AML-193 (cell line): ENCODE measurements at regions not wholly inside any gene's neighbourhood (a gene's known extent, or its start where the extent isn't known, plus 50 kb on each side); places are given as distances from the start of the nearest gene placed in this dataset.
A peak's percentile ranks its signal among the peaks of the same experiment; 100 is the strongest.
"Not testable (repeated sequence)": the region's sequence is repeated elsewhere in the genome, so short reads cannot be mapped to it uniquely, and the experiment has no call there.

Source experiments
- DNase-seq, 2 experiments: peaks; one replicate each; lab custom pipeline; 2025; lab: John Stamatoyannopoulos, UW

- no peak for DNase-seq
These were observed 272.5 kb upstream of the NCKAP5 start for GRCh38 chr2:133840761-133841160.

- no peak for DNase-seq
These were observed 273.6 kb upstream of the NCKAP5 start for GRCh38 chr2:133841900-133842299.

GRCh38 chr2:133842446-133842845, 274.2 kb upstream of the NCKAP5 start:
- no peak for DNase-seq

- DNase-seq: no peak
These were observed 274.8 kb upstream of the NCKAP5 start for GRCh38 chr2:133843091-133843490.

DNA sequence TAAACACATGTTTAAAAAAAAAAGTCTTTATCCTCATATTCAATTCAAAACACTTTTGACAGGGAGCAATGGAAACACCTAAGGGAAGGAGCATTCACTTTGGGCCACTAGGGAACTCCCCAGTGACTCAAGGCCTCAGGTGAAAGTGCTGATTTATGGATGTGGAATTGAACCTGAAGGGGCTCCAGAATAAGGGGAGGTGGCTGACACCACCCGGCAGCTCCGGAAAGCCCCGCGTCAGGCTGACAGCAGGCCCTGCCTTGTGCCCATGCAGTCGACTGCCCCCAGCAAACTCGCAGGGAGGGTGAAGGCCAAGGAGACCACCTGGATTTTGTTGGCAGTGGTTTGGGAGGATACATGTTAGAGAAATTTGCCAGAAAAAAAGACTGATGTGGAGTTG, 275.3 kb upstream of the NCKAP5 start:
- no peak for DNase-seq

DNA sequence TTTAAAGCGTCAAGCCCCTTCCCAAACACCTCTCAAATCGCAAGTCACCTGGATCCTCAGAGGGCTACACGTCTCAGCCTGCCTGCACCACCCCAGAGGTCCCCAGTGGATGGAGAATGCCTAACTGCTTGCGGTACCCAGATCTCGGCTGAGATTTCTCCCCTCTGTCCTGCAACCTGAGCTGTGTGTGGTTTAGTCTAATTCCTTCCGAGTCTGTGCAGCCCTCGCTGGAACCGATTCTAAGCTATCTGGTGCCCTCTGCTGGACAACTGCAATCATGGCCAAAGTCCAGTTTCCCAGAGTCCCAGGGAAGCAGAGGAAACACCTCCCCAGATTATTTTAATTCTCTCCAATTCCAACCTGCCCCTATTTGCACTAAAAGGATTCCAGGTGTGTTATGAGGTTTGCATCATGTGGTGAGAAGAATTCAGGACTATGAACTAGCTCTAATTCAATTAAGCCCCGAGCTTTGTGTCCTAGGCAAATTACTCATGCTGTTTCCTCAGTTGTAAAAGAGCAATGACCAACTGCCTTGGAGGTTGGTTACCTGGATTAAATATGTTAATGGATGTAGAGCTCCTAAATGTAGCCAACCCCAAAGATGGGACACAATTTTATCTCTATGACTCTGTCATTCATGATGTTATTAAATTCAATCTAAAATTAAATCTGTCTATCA, 276.1 kb upstream of the NCKAP5 start:
- peak; percentile 21 to 36 for DNase-seq

DNA sequence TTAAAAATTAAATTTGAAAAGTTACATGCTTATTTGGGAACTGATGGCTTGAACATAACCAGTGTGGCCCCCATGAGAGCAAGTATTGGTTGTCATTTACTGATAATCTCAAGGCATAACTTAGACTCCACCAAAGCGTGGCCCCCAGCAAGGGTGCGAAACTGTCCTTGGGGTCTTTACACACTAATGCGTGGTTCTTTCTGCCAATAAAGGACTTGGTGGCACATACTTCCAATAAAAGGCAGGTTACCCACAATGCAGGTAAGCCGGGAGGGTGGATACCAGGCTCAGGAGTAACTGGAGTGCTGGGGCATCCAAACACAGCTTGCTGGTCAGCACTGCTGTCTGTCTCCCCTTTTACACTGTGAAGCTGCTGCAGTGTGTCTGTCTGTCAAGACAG, 278.2 kb upstream of the NCKAP5 start:
- no peak for DNase-seq

- DNase-seq: no peak
These were observed 279.3 kb upstream of the NCKAP5 start for GRCh38 chr2:133847591-133847990.

DNA sequence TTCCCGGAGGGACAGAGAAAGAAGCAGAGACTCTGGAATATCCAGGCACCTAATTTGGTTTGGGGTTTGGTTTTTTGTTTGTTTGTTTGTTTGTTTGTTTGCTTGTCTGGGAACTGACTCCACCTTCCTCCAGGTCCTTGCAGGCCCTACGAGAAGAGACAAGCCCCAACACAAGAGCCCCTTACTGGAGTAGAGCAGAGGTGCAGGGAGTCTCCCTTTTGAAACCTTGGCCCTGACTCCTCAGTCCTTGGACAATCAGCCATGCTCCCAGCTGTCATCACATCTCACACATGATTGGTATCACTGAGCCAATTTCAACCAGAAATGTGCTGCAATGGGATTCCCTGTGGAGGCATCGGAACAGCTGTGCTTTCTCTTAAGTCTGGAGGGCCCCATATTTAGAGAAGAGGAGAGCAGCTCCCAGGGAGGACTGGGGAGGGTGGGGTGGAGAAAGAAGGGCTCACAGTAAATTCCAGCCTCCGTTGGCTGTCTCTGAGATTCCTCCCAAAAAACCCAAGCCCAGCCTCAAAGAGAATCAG, 279.9 kb upstream of the NCKAP5 start:
- DNase-seq: no peak

DNA sequence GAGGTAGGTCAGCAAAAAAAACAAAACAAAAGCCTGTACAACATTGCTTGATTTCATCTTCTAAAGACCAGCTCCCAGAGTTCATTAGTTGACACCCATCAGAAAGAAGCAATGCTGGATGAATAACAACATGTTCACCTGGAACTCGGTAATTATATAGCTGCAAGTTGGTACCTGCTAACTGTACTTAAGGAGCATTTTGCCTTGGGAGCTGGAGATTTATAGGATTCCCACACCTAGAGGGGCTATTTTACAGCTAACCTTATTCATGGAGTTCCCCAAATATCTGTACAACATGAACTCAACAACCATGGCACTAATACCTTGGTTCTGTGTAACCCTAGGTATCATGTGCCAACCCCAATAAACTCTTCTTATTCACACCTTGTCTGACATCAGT, 281.1 kb upstream of the NCKAP5 start:
- no peak for DNase-seq

DNA sequence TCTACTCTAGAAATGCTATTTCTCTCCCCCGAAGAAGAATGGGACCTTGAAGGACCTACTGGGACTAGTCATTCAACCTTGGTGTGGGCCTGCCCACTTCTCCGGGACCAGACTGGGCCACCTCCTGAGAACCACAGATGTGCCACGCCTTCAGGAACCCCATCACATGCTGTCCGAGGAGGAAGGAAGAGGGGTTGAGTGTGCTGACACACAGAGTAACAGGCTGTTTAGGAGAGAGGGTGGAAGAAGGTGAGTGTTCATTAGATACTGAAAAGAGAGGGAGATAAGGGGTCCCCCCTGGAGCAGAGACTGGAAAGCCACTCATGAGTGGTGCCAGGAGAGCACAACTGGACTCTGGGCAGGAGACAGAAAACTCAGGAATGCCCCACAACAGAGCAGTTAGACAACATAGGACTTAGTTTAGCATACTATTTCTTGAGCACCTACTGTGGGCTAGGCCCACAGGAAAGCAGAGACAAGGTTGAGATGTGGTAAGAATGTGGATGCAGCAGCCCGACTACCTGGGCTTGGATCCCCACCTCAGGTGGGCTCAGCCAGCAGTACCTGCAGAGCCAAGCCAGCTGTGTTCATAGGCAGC, 286.4 kb upstream of the NCKAP5 start:
- no peak for DNase-seq

DNA sequence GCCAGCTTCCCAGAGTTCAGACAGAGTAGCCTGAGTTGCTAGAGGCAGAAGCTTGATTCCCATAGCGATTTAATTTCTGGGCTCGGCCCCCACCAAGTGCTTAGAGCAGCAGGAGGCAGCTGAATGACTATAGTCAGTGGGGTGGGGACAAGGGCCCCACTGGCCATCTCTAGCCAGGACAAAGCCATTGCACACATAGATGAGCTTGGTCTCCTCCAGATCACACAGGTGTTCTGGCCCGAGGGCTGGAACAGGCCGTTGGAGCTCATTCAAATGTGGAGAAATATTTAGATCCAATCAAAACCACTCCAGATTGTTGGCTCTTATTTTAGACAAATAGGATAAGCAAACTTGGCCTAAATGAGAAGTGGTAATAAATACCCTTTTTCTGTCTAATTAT, 287.3 kb upstream of the NCKAP5 start:
- no peak for DNase-seq

GRCh38 chr2:133856678-133857077, 288.4 kb upstream of the NCKAP5 start:
- no peak for DNase-seq

- no peak for DNase-seq
These were observed 291.3 kb upstream of the NCKAP5 start for GRCh38 chr2:133859578-133859977.

- no peak for DNase-seq
These were observed 294.2 kb upstream of the NCKAP5 start for GRCh38 chr2:133862400-133862977.

GRCh38 chr2:133863106-133863800, 295.0 kb upstream of the NCKAP5 start:
- DNase-seq: no peak

DNA sequence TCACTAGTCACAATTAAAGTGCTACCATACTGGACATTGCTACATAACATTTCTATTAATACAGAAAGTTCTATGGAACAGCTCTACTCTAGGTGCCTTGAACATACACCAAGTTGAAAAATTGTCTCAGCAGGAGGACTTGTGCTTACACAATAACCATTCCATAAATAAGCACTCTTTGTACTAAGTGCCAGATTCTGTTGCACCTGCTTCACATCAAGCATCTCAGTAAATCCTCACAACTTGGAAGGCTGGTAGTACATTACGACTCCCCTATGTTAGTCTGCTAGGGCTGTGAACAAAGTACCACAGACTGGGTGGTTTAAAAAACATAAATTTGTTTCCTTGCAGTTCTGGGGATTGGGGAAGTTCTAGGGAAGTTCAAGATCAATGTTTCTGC, 296.9 kb upstream of the NCKAP5 start:
- DNase-seq: no peak

DNA sequence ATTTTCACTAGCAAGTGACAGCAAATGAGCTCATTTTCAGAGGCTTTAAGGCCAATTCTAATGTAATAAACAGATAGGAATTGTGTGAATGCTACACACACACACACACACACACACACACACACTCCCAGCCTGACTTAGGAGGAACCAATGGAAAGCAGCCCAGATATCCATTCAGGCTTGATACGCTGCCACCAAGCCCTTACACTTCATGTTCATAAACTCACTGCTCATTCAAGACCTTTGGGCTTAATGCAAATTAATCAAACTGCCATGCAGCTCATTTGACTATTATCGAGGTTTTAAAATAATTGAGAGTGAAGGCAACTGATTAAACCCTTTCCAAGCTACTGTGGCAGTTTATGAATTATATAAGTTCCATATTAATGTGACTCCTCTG, 298.9 kb upstream of the NCKAP5 start:
- DNase-seq: no peak

DNA sequence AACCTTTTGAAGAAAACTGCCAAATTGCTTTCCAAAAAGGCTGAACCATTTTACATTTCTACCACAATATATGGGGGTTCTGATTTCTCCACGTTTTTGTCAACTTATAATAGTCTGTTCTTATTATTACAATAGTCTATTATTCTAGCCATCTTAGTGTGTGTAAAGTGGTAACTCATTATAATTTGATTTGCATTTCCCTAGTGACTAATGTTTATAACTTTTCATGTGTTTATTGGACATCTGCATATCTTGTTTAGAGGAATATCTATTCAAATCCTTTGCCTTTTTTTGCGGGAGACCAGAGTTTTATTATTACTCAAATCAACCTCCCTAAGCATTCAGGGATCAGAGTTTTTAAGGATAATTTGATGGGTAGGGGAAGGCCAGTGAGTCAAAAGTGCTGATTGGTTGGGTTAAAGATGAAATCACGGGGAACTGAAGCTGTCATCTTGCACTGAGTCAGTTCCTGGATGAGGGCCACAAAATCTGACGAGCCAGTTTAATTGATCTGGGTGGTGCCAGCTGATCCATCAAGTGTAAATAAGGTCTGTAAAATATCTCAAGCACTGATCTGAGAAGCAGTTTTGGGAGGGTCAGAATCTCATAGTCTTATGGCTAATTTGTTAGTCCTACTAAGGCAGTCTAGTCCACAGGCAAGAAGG, 303.4 kb upstream of the NCKAP5 start:
- no peak for DNase-seq

GRCh38 chr2:133878326-133878725, 310.1 kb upstream of the NCKAP5 start:
- no peak for DNase-seq

DNA sequence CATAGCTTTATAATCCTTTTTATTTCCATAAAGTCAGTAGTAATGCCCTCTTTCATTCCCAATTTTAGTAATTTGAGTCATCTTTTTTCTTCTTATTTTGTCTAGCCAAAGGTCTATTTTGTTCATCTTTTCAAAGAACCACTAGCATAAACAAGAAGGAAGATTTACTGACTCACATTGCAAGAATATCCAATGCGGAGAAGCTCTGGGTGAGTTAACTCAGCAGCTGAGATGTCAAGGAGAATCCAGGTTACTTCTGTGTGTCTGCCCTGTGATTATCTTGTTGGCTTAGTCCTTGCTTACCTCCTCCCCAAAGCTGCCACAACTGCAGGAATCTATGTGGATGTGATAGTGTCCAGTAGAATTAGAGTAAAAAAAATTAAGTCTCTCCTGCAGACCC, 311.4 kb upstream of the NCKAP5 start:
- DNase-seq: no peak

GRCh38 chr2:133882159-133882558, 313.9 kb upstream of the NCKAP5 start:
- DNase-seq: not testable (repeated sequence)
